GM19328 (cell line): ENCODE measurements at regions not wholly inside any gene's neighbourhood (a gene's known extent, or its start where the extent isn't known, plus 50 kb on each side); places are given as distances from the start of the nearest gene placed in this dataset.
"Not testable (repeated sequence)": the region's sequence is repeated elsewhere in the genome, so short reads cannot be mapped to it uniquely, and the experiment has no call there.

Source experiments
- ATAC-seq: cut with Tn5 transposase; IDR thresholded peaks from one replicate; pipeline ENCODE4 v1.9.1; 2021; ENCODE audit warnings: mild to moderate bottlenecking, moderate library complexity; ENCODE audit not compliant: unreplicated experiment

DNA sequence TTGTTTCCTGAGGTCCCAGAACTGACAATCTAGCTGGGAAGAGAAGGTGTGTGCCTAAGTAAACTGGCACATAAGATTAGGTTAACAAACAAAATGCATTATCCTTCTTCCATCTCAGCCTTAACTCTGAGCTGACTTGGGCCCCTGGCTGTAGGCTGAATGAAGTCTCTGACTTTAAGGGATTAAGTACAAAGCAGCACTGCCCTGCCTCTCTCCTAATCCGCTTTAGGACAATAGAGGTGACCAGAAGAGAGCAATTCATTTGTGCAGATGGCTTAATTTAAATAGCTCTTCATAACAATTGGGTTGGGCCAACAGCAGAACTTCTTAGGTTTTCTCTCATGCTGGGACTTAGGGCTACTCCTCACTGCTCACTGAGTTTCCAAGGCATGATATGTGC is 181.6 kb upstream of the SOX14 start:
- no peak for ATAC-seq

DNA sequence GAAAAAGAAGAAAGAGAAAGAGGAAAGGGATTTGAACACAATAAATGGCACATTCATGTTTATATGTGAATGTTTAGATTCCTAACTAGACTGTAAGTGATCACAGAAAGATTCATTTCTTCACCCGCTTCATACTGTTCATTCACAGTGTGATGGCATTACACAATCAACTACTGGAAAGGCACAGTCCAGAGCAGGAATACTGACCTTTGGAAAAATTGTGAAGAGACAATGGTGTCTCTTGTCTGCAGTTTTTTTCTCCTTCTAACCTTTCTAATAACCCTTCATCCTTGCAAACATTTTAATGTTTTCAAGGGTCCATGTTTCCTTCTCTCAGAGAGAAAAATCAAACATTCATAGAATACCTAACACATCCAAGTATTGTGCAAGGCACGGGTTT is 180.9 kb upstream of the SOX14 start:
- ATAC-seq: no peak

- no peak for ATAC-seq
These were observed 175.2 kb upstream of the SOX14 start for GRCh38 chr3:137588871-137589270.

DNA sequence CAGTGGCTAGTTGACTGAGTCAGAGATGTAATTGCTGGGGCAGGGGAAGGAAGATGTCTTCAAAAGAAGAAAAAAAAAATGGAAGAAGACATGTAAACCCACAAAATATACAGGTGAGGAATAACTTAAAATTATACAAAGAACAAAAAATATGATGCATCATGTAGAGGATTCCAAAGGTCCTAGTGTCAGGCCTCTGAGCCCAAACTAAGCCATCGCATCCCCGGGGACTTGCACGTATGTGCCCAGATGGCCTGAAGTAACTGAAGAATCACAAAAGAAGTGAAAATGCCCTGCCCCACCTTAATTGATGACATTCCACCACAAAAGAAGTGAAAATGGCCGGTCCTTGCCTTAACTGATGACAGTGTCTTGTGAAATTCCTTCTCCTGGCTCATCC is 168.7 kb upstream of the SOX14 start:
- ATAC-seq: not testable (repeated sequence)

DNA sequence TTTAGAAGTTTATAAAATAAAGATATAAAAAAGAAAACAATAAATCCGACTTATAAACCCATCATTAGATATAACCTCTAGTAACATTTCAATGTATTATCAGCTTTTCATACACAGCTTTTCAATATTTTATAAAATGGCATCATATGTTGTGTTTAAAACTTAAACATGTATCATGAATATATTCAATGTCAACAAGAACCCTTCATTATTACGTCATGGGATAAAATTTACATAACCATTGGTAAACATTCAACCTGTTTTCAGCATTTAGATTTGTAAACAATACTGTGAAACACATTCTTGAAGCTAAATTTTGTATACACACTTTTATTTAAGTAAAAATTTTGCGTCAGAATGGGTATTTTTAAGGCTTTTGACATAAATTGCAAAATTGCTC is 153.4 kb upstream of the SOX14 start:
- no peak for ATAC-seq

- no peak for ATAC-seq
These were observed 151.8 kb upstream of the SOX14 start for GRCh38 chr3:137612291-137612690.

GRCh38 chr3:137615659-137616418 is 148.3 kb upstream of the SOX14 start:
- no peak for ATAC-seq

- ATAC-seq: no peak
These were observed 122.0 kb upstream of the SOX14 start for GRCh38 chr3:137641879-137642704.

GRCh38 chr3:137642831-137643230 is 121.3 kb upstream of the SOX14 start:
- ATAC-seq: no peak

DNA sequence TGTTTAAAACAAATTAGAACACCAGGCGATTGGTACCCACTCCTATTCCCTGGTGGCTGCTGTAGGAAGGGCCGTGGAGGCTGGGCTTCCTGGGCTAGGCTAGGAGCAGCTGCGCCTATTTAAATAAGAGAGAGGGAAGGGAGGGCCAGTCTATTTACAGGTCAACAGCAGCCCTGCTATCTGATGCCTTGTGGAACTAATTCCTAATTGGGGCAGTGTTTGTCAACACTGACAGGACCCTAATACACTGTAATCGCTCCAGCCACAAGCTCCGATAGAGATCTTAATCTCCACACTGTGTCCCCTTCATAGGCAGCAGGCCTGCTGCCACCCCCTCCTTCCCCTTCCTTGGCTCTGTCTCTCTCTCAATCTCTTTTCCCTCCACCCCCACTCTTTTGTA is 116.9 kb upstream of the SOX14 start:
- ATAC-seq: no peak

DNA sequence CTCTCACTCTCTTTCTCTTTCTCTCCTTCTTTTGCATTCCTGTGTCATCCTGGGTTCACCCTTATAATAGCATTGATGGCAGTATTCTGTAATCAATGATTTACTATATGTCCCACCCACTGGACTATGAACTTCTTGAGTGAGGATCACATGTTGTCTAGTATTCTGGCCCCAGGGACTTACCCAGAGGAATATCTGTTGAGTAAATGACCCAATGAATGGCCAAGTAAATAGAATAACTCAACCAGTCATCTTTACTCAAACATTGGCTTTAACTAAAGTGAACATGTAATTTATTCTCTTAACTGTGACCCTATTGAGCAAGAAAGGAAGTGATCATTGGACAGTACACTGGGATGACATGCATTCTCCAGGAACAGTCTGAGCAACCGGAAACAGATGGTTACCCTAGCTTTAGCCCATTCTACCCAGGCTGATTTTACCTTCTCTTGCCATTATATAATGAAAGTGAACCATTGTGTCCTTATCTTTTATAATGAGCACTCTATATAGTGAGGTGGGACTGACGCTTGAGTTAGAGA is 94.5 kb upstream of the SOX14 start:
- no peak for ATAC-seq

DNA sequence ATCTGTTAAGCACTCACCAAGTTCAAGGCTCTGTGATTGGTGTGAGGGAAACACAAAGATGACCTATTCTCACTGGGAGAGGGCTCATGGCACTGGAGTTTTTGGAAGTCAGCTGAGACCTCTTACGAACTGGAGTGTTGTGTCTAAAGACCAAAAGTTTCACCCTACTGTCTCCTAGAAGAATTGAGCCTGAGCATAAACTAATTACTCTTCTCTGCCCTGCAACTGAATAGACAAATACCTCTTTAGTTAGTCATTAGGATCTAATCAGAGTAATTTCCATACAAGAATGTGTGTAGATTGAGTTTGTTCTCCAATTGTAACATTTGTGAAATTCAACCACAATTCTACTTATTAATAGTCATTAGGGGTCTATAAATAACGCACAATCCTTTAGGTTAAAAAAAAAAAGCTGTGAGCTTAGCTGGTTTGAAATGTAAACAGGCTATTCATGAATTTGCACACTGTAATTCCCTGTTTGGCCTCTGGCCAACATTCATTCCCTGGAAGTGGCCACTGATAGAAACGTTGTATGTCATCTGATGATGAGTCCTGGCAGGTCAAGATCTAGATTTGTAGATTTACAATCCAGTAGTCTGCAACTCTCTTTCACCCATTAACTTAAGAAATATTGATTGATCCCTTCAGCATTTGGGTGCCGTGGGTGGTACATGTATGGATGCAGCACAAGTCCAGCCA is 76.8 kb upstream of the SOX14 start:
- ATAC-seq: no peak

DNA sequence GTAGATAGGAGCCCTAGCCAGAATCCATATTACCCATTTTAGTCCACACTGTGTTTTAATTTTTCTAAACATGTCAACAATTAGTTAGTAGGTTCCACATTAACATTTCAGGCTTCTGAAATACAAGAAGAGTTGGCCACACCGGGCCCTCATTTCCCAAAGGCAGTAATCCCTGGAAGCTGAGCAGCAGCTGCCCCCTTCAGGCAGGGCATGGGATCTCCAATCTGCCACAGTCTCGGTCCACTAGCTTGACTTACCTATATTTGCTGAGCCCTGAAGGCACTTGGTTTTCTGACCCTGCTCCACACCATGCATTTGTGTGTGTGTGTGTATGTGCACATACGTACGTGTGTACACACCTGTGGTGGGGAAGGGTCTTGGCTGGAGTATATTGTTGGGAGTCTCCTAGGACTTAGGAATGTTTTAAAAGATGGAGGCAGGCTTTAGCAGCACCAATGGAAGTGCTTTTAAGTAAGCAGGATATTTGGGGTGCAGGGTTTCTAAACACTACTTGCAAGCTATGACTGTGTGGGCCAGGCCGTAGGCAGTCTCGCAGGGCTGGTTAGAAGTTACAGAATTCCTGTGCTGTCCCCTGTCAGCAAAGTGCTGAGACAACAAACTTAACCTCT is 71.2 kb upstream of the SOX14 start:
- no peak for ATAC-seq

GRCh38 chr3:137693791-137694190 is 70.3 kb upstream of the SOX14 start:
- ATAC-seq: no peak

GRCh38 chr3:137694836-137695235 is 69.3 kb upstream of the SOX14 start:
- no peak for ATAC-seq

GRCh38 chr3:137695351-137695750 is 68.8 kb upstream of the SOX14 start:
- no peak for ATAC-seq

GRCh38 chr3:137709011-137709601 is 55.0 kb upstream of the SOX14 start:
- no peak for ATAC-seq

DNA sequence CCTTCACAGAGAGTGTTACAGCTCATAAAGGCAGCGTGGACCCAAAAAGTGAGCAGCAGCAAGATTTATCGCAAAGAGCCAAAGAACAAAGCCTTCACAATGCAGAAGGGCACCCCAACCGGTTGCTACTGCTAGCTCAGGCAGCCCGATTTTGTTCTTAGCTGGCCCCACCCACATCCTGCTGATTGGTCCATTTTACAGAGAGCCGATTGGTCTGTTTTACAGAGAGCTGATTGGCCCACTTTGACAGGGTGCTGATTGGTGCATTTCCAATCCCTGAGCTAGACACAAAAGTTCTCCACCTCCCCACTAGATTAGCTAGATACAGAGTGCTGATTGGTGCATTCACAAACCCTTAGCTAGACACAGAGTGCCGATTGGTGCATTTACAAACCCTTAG is 50.1 kb upstream of the SOX14 start:
- ATAC-seq: not testable (repeated sequence)
